Panc1 (cell line): ENCODE measurements at regions not wholly inside any gene's neighbourhood (a gene's known extent, or its start where the extent isn't known, plus 50 kb on each side); places are given as distances from the start of the nearest gene placed in this dataset.

Source experiments
- ATAC-seq: fragments of 200-7000 bp; cut with Tn5 transposase; 2 replicates; pipeline ENCODE4 v1.9.1; 2020; ENCODE audit warnings: mild to moderate bottlenecking, moderate library complexity
- BruUV-seq: library from RNA; stranded (reverse); fragments of 400-500 nt; replicated peaks from 2 replicates; lab custom pipeline; 2021; lab: Mats Ljungman, UMichigan
- CTCF ChIA-PET: fragments of 300-600 bp; sonication (Branson Sonifier 250); formaldehyde crosslinking; loops from one replicate; lab custom pipeline; 2022; ENCODE audit warnings: antibody characterized with exemption; lab: Charles Lee
- POLR2A ChIA-PET: fragments of 300-600 bp; sonication (Branson Sonifier 250); formaldehyde crosslinking; loops from one replicate; lab custom pipeline; 2022; ENCODE audit warnings: antibody characterized with exemption; lab: Charles Lee
- DNase-seq: peaks from one replicate; pipeline ENCODE4 v3.0.0-alpha.2; 2010; ENCODE audit warnings: low read depth, low spot score
- H3K27ac ChIP-seq: 2 replicates; pipeline ENCODE4 v1.5.1; 2011; ENCODE audit warnings: mild to moderate bottlenecking, low read length, inconsistent platforms
- H3K27me3 ChIP-seq: fragments of 200-500 bp; sonication (Bioruptor generic); 2 replicates; pipeline ENCODE4 v1.6.0; 2014; ENCODE audit warnings: low read length, inconsistent platforms; ENCODE audit not compliant: control insufficient read depth, insufficient read depth
- H3K36me3 ChIP-seq: fragments of 200-500 bp; sonication (Bioruptor generic); 2 replicates; pipeline ENCODE4 v1.5.1; 2014; ENCODE audit warnings: inconsistent platforms, mild to moderate bottlenecking, low read length, moderate library complexity; ENCODE audit not compliant: control insufficient read depth, insufficient read depth
- H3K4me1 ChIP-seq: 2 replicates; pipeline ENCODE4 v1.5.1; 2011; ENCODE audit warnings: inconsistent platforms, mild to moderate bottlenecking, low read length, moderate library complexity; ENCODE audit not compliant: control insufficient read depth, insufficient read depth
- H3K4me3 ChIP-seq, 2 experiments: 2 replicates each; pipeline ENCODE4 v1.5.1; 2011 to 2012; ENCODE audit warnings: low read depth in 2 of 2, low read length in 2 of 2, mild to moderate bottlenecking in 2 of 2, inconsistent platforms in 1 of 2, moderate library complexity in 1 of 2
- H3K9me3 ChIP-seq: fragments of 200-500 bp; sonication (Bioruptor generic); 2 replicates; pipeline ENCODE4 v1.5.1; 2014; ENCODE audit warnings: low read depth, mild to moderate bottlenecking, inconsistent platforms, low read length, moderate library complexity; ENCODE audit not compliant: control insufficient read depth, insufficient read depth
- CTCF ChIP-seq: fragments of 450-650 bp; IDR thresholded peaks from 2 replicates; pipeline ENCODE4 v1.5.1; 2017; ENCODE audit warnings: mild to moderate bottlenecking
- POLR2AphosphoS5 ChIP-seq: IDR thresholded peaks from 2 replicates; pipeline ENCODE4 v1.6.1; 2012; ENCODE audit warnings: mild to moderate bottlenecking, low read depth, low read length, moderate library complexity
- REST ChIP-seq, 2 experiments: IDR thresholded peaks; 2 replicates each; pipeline ENCODE4 v1.6.1; 2011 to 2012; ENCODE audit warnings: low read depth in 2 of 2, control low read depth in 1 of 2, low read length in 1 of 2, mild to moderate bottlenecking in 1 of 2, moderate library complexity in 1 of 2; ENCODE audit not compliant: insufficient read depth in 1 of 2
- SIN3A ChIP-seq: IDR thresholded peaks from 2 replicates; pipeline ENCODE4 v1.6.1; 2012; ENCODE audit warnings: low read depth, mild to moderate bottlenecking, low read length, moderate library complexity, borderline replicate concordance; ENCODE audit not compliant: insufficient read depth
- TCF7L2 ChIP-seq: IDR thresholded peaks from 2 replicates; pipeline ENCODE4 v1.6.1; 2011; ENCODE audit warnings: mild to moderate bottlenecking, low read depth, low read length, inconsistent platforms
- in situ Hi-C: cut with HindIII; loops from 2 replicates; pipeline ENCODE4 v1.10.0; 2016; ENCODE audit warnings: low sequenced_read_pairs, low pct_unique_long_range_greater_than_20kb
- intact Hi-C: fragments of 100-400 bp; cut with micrococcal nuclease; formaldehyde crosslinking; loops from one replicate; pipeline ENCODE4 v1.10.0; 2022; ENCODE audit not compliant: unreplicated experiment

GRCh38 chr9:81868145-81868544, 60.1 kb upstream of the SPATA31D4 start:
- ATAC-seq (no peak), DNase-seq (no peak)
- Histone ChIP-seq H3K9me3 (no peaks in the 10 kb centered on the region), H3K27me3 (no peaks in the 10 kb centered on the region), H3K4me3 (no peak overlapping the region), H3K36me3 (no peaks in the 10 kb centered on the region), H3K27ac (no peak overlapping the region), H3K4me1 (no peaks in the 10 kb centered on the region)
- intact Hi-C loops = no loop called here
- ChIA-PET CTCF (no interaction called here), POLR2A (no interaction called here)
- TF ChIP-seq CTCF = no peak
- no peak for TF ChIP-seq TCF7L2
- no peak for TF ChIP-seq SIN3A
- TF ChIP-seq REST (IDR thresholded peaks at IDR 0.05; ENCODE audit: insufficient read depth in 1 of 2, low read depth in 2 of 2, low read length in 1 of 2) = no peak
- TF ChIP-seq POLR2AphosphoS5 = no peak
- BruUV-seq = no TSS peak
- in situ Hi-C loops = no loop called here

DNA sequence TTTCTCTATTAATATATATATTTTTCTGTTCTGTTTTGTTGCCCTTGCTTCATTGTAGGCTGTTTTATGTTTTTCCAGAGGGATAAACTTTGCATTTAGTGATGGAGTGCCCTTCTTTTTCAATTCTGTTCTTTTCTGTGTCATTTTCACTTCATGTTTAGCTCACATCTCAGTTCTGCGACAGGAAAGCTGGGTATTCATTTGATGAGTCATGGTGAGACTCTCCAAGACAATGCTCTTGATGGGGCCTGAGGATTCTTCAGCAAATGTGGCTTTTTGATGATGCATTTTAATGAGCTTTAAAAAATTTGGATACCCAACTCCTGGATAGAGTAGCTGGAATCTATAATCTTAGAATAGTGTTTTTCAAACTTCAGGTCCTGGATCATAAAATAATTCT, 56.5 kb upstream of the SPATA31D4 start:
- ATAC-seq = no peak
- ChIA-PET CTCF (interaction anchor here (0.6 kb wide), 1 partner anchor 1667 kb away, joined by 9 read pairs; no protein-coding TSS in a partner anchor), POLR2A (no interaction called here)
- no peak for DNase-seq
- H3K27ac ChIP-seq = no peak overlapping the region
- no TSS peak for BruUV-seq
- no peaks in the 10 kb centered on the region for H3K4me1 ChIP-seq
- in situ Hi-C loops = no loop called here
- TF ChIP-seq REST (IDR thresholded peaks at IDR 0.05; ENCODE audit: insufficient read depth in 1 of 2, low read depth in 2 of 2, low read length in 1 of 2) = no peak
- no peak for TF ChIP-seq CTCF
- TF ChIP-seq POLR2AphosphoS5 = no peak
- TF ChIP-seq TCF7L2 = no peak
- no peak for TF ChIP-seq SIN3A
- H3K4me3 ChIP-seq = no peak overlapping the region
- no peaks in the 10 kb centered on the region for H3K27me3 ChIP-seq
- no peaks in the 10 kb centered on the region for H3K9me3 ChIP-seq
- H3K36me3 ChIP-seq = no peaks in the 10 kb centered on the region
- intact Hi-C loops = no loop called here
